ENCODE measurements at regions not wholly inside any gene's neighbourhood (a gene's known extent, or its start where the extent isn't known, plus 50 kb on each side); places are given as distances from the start of the nearest gene placed in this dataset.

DNA sequence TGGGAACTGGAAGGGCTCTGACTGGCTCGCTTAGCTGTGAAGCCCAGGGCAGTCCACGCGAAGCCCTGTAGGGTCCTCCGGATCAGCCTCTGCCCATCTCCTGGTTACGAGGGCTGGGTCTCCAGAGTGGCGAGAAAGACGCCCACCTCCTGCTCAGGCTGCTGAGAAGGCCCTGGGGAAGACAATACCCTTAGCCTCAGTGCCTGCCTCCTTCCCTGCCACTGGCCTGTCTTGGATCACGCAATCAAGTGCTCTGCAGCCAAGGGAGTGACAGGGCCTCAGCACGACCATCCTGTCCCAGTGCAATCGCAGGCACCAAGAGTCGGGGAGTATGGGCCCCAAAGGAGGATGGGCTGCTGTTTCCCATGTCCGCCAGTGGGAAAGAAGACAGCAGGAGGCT lies 165.7 kb upstream of the GLI2 start:
- TF ChIP-seq CTCF (IDR thresholded peaks at IDR 0.05; ENCODE audit: low read length) = no peak
- no peak for TF ChIP-seq EZH2 (IDR thresholded peaks at IDR 0.05; ENCODE audit: borderline replicate concordance, low read length)

All from OCI-LY1 (cell line).